ENCODE measurements at regions not wholly inside any gene's neighbourhood (a gene's known extent, or its start where the extent isn't known, plus 50 kb on each side); places are given as distances from the start of the nearest gene placed in this dataset.
A peak's percentile ranks its signal among the peaks of the same experiment; 100 is the strongest.

DNA sequence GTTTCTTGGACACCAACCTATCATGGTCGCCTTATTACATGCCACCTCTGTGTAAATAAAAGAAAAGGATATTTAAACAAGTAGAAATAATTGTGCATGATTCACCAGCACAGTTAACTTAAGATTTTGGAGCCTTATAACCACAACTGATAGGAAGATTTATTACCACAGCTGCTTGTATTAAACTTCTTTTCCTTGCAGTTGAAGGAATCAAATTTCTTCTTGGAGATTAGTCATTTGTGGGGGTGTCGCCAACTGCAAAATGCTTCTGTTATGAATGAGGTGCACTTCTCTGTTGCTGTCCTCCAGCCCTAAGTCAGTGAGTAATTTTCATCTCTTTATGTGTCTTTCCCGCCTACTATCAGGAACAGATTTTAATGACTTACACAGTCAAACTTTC, 73.3 kb downstream of the OR13H1 start:
- TF ChIP-seq, protein P1, sequence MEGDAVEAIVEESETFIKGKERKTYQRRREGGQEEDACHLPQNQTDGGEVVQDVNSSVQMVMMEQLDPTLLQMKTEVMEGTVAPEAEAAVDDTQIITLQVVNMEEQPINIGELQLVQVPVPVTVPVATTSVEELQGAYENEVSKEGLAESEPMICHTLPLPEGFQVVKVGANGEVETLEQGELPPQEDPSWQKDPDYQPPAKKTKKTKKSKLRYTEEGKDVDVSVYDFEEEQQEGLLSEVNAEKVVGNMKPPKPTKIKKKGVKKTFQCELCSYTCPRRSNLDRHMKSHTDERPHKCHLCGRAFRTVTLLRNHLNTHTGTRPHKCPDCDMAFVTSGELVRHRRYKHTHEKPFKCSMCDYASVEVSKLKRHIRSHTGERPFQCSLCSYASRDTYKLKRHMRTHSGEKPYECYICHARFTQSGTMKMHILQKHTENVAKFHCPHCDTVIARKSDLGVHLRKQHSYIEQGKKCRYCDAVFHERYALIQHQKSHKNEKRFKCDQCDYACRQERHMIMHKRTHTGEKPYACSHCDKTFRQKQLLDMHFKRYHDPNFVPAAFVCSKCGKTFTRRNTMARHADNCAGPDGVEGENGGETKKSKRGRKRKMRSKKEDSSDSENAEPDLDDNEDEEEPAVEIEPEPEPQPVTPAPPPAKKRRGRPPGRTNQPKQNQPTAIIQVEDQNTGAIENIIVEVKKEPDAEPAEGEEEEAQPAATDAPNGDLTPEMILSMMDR (IDR thresholded peaks at IDR 0.05; ENCODE audit: borderline replicate concordance), result no peak
- H3K4me1 ChIP-seq, result no peaks in the 10 kb centered on the region
- DNase-seq, result no peak
- H3K4me3 ChIP-seq, result no peak overlapping the region
- H3K36me3 ChIP-seq, result no peaks in the 10 kb centered on the region
- H3K27ac ChIP-seq (replicated peaks), result no peak overlapping the region
- H3K27me3 ChIP-seq (ENCODE audit: low read depth), result no peaks in the 10 kb centered on the region
- H3K9me3 ChIP-seq (replicated peaks), result no peaks in the 10 kb centered on the region
- intact Hi-C loops (cut with micrococcal nuclease), result no loop called here

DNA sequence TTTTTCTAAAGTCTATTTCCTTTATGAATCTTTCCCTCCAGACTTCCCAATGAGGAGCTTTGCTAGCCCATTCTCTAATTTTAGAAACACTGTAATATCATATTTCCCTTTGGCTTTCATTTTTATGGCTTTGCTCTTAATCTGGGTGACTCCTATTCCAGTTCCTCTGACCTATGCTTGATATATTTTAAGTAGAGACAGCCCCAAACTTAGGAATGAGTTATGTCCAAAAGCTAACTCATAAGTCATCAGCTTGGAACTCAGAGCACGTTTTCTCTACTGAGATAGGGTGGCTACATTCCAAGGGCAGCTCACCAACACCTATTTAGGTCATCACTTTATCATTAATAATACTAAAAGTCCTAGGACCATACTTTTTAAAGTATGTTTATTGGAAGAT, 77.8 kb downstream of the OR13H1 start:
- no peaks in the 10 kb centered on the region for H3K9me3 ChIP-seq (replicated peaks)
- H3K36me3 ChIP-seq, result no peaks in the 10 kb centered on the region
- intact Hi-C loops (cut with micrococcal nuclease), result no loop called here
- H3K4me1 ChIP-seq, result no peaks in the 10 kb centered on the region
- no peak for DNase-seq
- H3K27me3 ChIP-seq (ENCODE audit: low read depth), result no peaks in the 10 kb centered on the region
- no peak overlapping the region for H3K4me3 ChIP-seq
- H3K27ac ChIP-seq (replicated peaks), result no peak overlapping the region
- TF ChIP-seq, protein P1 (IDR thresholded peaks at IDR 0.05; ENCODE audit: borderline replicate concordance), result no peak

DNA sequence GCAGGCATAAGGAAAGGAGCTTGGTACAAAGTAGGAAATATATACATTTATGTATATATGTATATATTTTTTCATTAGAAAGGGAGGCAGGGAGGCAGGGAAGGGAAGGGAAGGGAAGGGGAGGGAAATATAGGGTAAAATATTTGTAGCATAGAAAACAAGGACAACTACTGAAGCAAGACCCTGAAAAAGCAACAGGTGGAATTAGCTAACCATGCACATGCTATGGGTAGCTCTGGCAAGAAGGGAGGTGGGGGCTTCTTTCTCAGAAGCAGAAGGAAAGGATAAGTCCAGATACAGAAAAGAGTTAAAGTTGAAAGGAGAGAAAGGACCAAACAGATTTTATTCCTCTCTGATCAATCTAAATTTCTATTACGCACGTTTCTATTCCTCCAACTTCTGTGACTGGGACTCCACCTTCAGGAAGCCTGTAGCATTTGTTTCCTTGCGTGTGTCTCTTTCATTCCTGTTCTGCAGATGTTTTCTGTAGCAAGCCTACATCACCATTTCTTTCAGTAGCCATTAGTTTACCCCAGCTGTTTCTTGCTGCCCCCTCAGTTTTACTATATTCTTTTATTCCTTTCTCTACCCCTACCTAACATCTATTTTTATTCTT, 82.9 kb downstream of the OR13H1 start:
- no peaks in the 10 kb centered on the region for H3K36me3 ChIP-seq
- TF ChIP-seq, protein P1 (IDR thresholded peaks at IDR 0.05; ENCODE audit: borderline replicate concordance), result no peak
- H3K27me3 ChIP-seq (ENCODE audit: low read depth), result peaks cover 4% of the 10 kb centered on the region
- H3K9me3 ChIP-seq (replicated peaks), result no peaks in the 10 kb centered on the region
- no peak for DNase-seq
- no peak overlapping the region for H3K4me3 ChIP-seq
- no peaks in the 10 kb centered on the region for H3K4me1 ChIP-seq
- no peak overlapping the region for H3K27ac ChIP-seq (replicated peaks)
- intact Hi-C loops (cut with micrococcal nuclease), result no loop called here

DNA sequence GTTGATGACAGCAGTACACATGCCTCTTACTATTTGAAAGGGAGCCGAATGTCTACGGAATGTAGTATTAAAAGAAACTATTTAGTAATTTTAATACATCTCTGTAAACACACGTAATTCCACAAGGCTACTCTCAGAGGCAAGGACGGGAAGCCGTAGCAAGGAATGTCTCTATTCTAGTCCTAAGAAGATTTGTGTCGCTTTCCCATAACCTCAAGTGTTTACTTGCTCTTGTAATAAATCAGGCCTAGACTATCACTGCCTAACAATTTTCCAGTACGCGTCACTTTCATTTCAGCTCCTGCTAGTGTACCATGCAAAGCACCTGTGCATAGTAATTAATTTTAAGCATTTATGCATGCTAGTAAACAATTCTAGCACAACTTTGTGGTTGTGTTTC, 86.7 kb downstream of the OR13H1 start:
- no peak overlapping the region for H3K27ac ChIP-seq (replicated peaks)
- TF ChIP-seq, protein P1 (IDR thresholded peaks at IDR 0.05; ENCODE audit: borderline replicate concordance), result no peak
- no peak for DNase-seq
- no peaks in the 10 kb centered on the region for H3K4me1 ChIP-seq
- intact Hi-C loops (cut with micrococcal nuclease), result no loop called here
- H3K36me3 ChIP-seq, result no peaks in the 10 kb centered on the region
- no peaks in the 10 kb centered on the region for H3K9me3 ChIP-seq (replicated peaks)
- no peak overlapping the region for H3K4me3 ChIP-seq
- H3K27me3 ChIP-seq (ENCODE audit: low read depth), result peaks cover 4% of the 10 kb centered on the region

DNA sequence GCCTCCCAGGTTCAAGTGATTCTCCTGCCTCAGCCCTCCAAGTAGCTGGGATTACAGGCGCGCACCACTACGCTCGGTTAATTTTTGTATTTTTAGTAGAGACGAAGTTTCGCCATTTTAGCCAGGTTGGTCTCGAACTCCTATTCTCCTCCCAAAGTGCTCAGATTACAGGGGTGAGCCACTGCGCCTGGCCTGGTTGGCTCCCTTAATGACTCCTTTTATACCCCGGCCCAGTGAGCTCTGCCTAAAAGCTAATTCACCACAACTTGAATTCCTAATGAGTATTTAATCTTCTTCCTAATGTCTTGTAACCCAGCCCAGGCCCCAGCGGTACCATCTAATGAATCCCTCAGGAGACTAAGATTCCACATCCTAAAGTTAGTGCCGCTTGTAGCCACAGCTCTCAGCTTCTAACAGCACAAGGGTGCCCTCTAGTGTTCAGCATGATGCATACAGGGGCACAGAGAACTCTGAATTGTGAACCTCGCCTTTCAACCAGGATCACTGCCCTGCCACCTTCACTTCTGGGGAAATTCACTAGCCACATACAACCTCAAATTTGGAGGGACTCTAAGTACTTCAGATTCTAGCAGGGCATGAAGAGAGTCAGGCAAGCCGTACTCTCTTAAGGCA, 89.5 kb downstream of the OR13H1 start:
- intact Hi-C loops (cut with micrococcal nuclease), result no loop called here
- no peaks in the 10 kb centered on the region for H3K9me3 ChIP-seq (replicated peaks)
- H3K36me3 ChIP-seq, result no peaks in the 10 kb centered on the region
- DNase-seq, result peak; percentile 13
- H3K27me3 ChIP-seq (ENCODE audit: low read depth), result peaks cover 4% of the 10 kb centered on the region
- TF ChIP-seq, protein P1 (IDR thresholded peaks at IDR 0.05; ENCODE audit: borderline replicate concordance), result peak; percentile 75
- H3K4me1 ChIP-seq, result no peaks in the 10 kb centered on the region
- H3K4me3 ChIP-seq, result no peak overlapping the region
- no peak overlapping the region for H3K27ac ChIP-seq (replicated peaks)
